A172 (cell line): ENCODE measurements at regions not wholly inside any gene's neighbourhood (a gene's known extent, or its start where the extent isn't known, plus 50 kb on each side); places are given as distances from the start of the nearest gene placed in this dataset.

Experiments used
- DNase-seq: peaks from one replicate; pipeline ENCODE4 v3.0.0-alpha.2; 2015; ENCODE audit warnings: low spot score

GRCh38 chr3:124276539-124277143, 284.7 kb upstream of the ROPN1 start:
- no peak for DNase-seq

GRCh38 chr3:124277144-124277890, 285.4 kb upstream of the ROPN1 start:
- DNase-seq: no peak

GRCh38 chr3:124281453-124282316, 289.8 kb upstream of the ROPN1 start:
- peak; percentile 51 for DNase-seq

- no peak for DNase-seq
Observed at GRCh38 chr3:124282751-124283651, 291.1 kb upstream of the ROPN1 start.

GRCh38 chr3:124283652-124284023, 291.7 kb upstream of the ROPN1 start:
- no peak for DNase-seq

- no peak for DNase-seq
Observed at GRCh38 chr3:124288996-124289395, 297.1 kb upstream of the ROPN1 start.

DNA sequence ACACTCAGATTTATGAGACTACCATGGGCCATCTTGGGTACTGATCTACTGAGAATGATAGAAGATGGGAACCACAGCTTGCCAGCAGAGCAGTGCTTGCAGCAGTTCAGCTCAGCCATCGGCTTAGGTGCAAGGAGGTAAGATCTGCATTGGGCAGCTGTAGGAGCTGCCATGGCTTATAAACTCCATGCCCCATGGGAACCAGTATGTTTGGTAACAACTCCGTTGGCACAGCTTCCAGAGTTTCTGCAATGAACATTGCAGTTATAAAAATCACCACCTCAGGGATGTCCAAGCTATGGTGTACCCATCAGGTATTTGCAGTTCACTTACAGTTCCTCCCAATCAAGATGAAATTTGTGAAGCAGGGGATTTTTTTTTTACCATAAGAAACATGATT, 299.1 kb upstream of the ROPN1 start:
- no peak for DNase-seq

DNA sequence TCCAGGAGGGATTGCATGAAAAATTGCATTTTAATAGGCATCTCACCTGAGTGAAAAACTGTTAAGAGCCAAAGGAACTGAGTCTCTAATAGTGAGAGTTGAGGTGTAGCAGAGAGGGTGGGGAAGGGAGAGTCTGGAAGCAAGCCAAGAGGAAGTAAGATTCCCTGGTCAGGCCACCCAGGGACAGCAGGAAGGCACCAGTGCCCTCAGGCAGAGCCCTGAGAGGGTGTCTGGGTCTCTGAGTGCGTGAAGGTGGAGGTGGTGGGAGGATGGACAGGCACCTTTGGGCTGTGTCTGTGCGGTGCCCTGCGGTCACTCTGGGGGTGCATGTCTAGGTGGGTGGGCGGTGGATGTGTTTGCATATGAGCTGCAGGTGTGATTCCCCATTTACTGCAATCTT, 300.4 kb upstream of the ROPN1 start:
- no peak for DNase-seq

- no peak for DNase-seq
Observed at GRCh38 chr3:124293584-124293983, 301.7 kb upstream of the ROPN1 start.

- DNase-seq: no peak
Observed at GRCh38 chr3:124295362-124295761, 303.4 kb upstream of the ROPN1 start.

DNA sequence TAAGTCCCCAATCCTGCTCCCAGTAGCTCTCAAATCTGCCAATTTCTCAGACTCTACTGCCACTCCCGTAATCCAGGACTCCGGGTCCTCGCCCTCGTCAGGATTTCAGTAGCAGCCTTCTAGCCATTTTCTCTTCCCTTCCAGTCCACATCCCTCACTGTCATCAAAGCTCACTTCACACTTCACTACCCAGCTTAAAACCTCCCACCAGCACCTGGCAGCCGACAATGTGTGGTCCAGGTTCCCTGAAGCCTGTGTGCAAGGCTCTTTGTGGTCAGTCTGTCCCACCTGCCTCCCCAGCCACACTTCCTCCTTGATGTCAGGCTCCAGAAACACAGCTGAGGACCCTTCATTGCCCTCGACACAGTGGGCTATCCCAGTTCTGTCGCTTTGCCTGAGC, 304.5 kb upstream of the ROPN1 start:
- no peak for DNase-seq

- no peak for DNase-seq
Observed at GRCh38 chr3:124297062-124297980, 305.4 kb upstream of the ROPN1 start.

DNA sequence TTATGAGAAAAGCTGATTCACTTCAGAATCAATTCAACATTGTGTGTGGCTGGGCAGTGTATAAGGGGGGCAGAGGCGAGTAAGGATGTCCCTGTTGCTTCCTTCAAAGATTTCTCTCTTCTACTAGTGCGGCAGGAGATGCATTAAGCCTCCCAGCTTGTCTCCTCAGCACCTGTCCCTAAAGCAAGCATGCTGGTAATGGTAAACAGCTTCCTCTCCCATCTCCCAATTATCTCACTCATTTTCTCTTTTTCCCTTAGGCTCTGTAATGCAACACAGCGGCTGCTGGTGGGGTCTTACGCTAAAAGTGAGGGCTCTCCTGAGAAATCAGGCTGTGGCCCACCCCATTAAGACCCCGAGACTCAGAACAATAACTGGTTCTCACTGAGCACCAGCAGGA, 306.4 kb upstream of the ROPN1 start:
- no peak for DNase-seq

DNA sequence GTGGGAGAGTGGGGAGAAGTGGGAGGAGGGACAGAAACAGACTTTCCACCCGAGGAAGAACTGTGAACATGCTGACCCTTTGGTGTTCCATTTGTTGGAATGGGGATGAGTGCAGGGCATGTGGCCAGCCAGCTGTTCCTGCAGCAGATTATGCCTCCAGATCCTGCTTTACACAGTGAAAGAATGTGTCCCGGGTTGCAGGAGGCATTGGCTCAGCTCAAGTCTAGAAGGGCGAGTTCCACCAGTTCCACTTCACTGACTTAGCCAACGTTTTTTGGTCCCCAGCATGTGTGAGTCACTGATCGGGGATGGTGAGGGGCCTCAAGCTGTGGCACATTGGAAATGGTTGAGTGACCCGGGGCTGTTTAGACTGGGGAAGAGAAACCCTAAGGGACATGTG, 307.0 kb upstream of the ROPN1 start:
- no peak for DNase-seq

- DNase-seq: no peak
Observed at GRCh38 chr3:124299831-124300230, 307.9 kb upstream of the ROPN1 start.

DNA sequence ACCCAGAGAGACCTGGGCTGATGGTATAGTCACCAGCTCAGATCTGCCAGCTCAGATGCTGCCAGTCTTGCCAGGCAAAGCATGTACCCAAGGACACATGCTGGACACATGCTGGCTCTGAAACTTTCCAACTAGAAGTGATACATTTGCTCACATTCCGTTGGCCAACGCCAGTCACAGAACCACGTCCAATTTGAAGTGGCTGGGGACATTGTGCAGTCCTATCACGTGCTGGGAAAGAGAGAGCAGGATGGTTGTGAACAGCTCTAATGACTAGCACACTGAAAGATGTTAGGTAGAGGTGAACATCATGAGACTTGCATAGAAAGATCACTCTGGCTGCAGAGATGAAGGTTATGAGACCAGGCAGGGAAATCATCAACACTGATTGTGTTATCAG, 308.5 kb upstream of the ROPN1 start:
- DNase-seq: no peak

- no peak for DNase-seq
Observed at GRCh38 chr3:124303305-124303910, 311.5 kb upstream of the ROPN1 start.

- no peak for DNase-seq
Observed at GRCh38 chr3:124306665-124307064, 314.7 kb upstream of the ROPN1 start.

GRCh38 chr3:124313621-124314020, 321.7 kb upstream of the ROPN1 start:
- DNase-seq: no peak
